ENCODE measurements at regions not wholly inside any gene's neighbourhood (a gene's known extent, or its start where the extent isn't known, plus 50 kb on each side); places are given as distances from the start of the nearest gene placed in this dataset.

DNA sequence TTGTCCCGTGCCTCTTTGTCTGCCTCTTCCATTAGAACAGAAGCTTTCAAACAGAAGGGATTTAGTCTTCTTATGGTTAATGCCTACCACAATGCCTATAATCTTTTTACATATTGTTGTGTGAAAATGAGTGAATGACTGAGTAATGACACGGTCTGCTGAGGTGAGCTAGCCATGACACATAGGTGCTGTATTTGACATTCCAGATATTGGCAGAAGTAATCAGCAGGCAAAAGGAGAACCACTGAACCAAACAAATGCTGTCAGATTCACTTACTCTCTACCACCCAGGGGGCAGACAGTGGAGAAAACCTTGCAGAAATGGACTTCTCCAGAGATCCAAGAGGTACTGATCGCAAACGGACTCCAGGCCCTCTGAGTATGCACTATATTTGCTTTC, 377.2 kb upstream of the VWC2 start:
- no peak for DNase-seq

DNA sequence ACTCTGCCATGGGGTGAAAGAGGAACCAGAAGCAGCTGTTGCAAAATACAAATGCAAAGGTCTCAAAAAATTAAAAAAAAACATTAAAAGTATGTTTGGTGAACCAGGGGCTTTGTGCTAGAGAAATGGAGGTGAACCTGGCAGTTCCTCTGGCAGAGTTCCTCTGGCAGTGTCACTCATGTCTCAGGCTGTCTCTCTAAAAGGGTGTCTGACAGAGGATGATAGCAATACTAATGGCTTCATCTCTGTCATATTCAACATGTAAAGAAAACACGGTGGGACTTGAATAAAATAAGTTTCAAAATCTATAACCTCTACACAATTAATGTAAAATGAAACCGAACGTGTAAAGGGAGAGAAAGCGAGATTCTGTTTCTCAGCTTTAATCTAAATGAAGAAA, 375.7 kb upstream of the VWC2 start:
- no peak for DNase-seq

DNA sequence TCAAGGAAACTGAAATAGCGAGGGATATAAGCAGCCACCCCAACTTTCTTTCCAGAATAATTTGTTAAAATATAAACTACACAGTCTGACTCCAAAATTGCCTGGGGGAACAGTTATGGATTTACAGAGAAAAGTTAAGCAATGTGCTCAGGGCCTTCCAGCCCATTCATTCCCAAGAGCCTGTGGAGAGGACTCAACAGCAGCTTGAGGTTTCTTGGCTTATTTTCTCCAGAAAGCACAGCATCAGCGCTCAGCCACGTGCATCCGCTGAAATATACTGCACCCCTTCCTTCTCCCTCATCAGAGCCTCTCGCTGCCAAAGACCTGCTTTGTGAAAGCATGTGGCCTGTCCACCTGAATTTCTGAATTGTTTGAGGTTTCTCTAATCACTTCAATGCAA, 375.2 kb upstream of the VWC2 start:
- DNase-seq = no peak

DNA sequence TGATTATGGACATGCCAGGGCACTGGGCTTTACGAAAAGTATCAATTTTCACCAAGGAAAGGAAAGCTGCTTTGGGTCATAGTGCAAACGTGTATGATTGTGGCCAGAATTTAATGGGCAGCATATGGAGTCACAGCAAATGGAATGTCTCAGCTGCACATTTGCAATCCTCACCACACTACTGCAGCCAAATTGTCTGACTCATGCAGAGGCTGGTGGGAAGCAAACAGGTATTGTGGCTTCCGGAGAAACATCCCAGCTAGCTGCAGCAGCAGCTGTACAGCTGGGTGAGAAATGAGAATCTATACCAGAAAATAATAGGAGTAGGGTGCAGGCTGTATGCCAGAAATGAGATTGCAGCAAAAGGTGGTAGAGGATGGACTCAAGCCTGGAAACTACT, 374.7 kb upstream of the VWC2 start:
- DNase-seq = no peak

DNA sequence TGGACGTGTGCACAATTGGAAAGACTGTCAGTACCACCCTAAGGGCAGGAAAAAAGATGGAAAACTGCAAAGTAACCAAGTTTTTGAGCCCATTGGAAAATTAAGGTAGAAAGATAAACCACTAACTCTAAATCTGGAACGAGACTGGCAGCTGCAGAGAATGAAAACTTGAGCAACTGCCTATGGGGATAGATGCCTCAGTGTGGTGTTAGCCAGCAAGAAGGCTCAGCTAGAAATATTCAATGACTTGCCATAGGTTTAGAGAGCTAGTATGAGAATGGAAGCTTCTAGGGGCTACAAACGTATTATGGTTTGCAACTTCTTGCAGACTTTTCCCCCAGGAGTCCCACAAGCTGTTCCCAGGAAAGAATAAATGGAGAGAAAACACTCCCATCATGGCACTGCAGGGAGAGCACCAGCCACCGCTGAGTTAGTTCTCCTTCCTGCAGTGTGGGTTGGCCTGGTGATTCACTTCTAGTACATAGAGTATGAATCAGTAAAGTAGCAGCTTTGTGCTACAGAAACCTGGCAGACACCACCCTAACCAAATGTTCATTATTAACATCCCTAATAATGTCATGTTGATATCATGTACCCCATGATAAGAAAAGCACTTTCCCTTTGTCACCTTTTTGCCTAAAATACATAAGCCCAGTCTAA, 372.4 kb upstream of the VWC2 start:
- DNase-seq = no peak

DNA sequence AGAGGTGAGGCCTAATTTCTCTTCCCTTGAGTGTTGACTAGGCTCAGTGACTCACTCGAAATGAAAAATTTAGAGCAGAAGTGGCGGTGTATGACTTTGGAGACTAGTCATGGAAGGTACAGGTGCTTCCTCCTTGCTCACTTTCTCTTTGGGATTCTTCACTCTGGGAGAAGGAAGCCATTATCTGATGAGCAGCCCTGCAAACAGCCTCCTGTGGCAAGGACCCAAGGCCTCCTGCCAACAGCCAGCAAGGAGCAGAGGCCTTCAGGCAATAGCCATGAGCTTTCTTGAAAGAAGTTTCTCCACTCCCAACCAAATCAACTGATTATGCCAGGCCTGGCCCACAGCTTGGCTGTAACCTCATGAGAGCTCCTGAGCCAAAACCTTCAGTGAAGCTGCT, 369.6 kb upstream of the VWC2 start:
- DNase-seq = no peak

DNA sequence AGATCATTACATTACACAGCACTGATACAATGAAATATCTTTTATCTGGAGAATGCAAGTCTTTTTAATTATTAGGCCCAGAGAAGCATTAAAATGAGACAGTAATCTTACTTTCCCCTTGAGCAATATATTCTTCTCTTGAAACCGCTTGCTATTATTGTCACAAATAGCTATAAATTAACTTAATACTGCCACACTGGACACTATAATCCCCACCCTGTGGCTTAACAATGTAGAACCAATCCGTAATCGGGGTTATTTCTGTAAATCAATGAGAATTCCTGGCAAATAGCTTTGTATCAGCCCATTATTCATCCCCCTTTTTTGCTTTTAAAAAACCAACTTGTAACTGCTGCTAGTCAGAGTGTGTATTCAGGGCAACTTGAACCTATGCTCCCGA, 366.2 kb upstream of the VWC2 start:
- no peak for DNase-seq

DNA sequence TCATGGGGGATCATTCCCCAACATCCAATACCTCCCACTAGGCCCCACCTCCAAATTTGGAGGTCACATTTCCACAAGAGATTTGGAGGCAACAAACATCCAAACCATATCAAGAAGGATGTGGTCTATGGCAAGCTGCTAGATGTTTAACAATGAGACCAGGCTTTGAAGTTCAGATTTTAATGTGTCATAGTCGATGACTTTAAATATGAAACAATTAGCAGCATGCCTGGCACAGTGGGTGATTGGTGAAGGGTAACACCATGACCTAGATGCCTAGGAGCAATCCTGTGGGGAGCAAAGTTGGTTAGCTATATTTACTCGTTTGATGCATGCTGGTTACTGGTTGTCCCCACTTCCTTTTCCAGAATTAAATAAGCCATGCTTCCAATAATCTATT, 356.4 kb upstream of the VWC2 start:
- no peak for DNase-seq

DNA sequence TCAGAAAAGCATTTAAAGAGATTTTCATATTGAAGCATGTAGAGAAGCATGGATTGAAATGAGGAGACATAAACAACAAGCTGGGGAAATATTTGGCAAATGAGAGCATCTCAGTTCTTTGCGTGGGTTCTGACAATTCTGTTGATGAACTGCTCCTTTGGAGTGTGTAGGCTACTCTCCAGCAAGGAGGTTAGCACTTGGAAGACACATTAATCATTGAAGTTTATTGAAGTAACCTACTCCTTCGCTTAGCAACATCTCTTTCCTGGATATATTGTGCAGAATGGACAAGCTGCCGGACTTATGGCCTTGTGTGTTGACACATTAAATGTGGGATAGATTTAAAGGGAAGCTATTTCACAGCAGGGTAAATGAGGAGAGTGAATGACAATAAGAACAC, 354.5 kb upstream of the VWC2 start:
- DNase-seq = no peak

DNA sequence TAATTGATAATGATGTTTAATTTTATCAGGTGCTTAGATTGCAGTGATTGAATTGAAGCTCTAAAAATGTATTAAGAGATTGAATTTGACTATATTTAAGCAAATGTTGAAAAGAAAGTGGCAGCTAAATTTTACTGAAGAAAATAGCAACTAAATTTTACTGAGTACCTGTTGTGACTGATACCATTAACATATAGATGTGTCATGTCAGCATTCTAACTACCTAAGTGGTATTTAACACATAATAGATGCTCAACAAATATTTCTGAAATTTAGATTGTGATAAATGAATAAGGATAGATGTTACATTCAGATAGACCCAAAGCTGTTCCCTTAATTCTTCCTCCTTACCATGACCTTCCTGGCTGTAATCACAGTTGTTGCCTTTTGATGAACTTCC, 350.9 kb upstream of the VWC2 start:
- no peak for DNase-seq

DNA sequence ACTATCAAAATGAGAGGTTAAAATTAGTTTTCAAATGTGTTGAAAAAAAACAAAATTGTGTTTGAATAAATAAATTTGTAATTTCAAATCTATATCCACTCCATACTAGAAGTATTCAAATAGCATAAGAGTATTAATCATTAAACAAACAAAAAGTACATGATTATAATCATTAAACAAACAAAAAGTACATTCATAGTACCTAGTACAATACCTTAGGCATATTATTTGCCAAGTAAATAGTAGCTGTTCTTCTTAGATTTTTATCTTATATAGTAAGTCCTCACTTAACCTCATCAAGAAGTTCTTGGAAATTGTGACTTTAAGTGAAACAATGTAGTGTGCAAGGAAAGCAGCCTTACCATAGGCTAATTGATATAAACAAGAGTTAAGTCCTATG, 349.3 kb upstream of the VWC2 start:
- DNase-seq = no peak

DNA sequence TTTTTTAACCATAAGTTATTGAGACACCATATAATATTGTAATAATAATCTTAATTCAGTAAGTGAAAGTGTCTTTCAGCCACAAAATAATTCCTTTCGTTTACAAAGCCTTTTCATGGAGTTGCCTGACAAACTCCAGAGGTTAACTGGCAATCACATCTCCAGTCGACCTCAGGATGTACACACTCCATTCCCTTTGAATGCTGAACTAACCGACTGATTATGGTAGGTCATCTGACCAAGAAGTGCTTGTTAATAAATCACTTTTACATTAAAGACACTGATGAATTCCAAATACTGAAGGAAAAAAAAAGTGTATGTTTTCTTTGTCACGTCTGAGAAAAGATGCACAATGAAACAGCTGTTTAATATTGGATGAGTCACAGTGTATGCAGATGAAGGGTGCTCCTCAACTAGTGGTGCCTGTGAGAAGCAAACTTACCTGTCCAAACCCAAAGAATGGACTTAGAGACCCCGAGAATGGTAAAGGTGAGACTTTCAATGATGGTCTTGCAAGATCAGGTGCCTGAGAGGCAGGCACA, 348.1 kb upstream of the VWC2 start:
- no peak for DNase-seq

DNA sequence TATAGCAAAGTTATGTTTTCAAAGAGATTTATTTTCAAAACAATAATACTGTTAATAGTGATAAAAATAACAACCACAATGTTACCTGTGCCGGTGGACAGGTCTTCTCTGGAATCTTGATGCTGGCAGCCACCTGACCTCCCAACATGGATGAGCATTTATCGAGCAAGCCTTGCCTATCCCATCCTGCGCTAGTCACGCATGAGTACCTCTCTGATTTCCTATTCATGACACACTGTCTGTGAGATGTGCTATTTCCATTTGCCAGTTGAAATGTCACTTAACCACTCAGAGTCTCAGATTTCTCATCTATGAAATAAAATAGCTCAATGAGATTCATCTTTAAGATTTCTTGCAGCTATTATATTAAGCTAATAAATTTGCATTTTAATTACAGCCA, 341.2 kb upstream of the VWC2 start:
- DNase-seq = no peak

DNA sequence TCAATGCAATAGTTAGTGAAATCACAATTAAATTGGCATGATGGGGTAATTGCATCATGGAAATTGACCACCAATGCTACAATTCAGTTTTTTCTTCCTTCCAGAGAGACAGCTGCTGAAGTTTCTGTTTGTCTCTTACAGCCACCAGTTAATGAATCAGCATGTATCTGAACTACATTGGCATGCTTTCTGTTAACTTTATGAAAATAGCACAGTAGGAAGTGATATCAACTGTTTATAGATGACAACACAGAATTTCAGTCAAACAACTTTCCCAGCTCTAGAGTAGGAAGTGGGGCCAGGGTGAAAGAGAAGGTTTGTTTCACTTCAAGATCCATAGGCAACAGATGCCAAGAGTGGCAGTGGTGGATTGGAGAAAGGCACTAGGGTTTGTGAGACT, 339.6 kb upstream of the VWC2 start:
- DNase-seq = no peak

DNA sequence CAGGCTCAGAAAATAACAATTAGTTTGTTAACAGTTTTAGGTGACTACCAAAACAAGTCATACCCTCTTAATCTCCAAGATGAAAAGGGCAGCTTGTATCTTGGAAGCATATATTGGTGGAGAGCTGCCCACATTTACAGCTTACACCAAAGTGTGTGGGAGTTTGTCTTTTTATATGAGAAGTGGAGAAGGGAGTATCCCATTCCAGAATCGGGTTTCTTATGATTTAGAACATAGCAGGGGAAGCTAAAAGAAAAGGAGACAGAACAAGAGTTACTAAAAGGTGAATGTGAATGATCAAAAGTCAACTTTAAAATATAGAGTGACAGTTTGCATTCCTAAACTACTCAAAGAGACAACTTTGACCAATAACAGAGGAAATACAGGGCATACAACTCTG, 338.6 kb upstream of the VWC2 start:
- DNase-seq = no peak

DNA sequence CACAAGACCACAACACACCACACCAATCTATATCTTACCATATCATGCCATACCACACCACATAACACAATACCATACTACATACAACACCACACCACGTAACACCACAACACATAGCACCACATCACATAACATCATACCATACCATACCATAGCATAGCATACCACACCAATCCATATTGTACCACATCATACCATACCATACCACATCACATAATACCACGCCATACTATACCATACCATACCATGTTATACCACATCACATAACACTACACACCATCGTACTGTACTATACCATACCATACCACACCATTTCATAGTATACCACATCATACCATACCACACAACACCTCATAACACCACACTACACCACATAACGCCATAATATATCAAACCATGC, 335.2 kb upstream of the VWC2 start:
- DNase-seq = no peak

DNA sequence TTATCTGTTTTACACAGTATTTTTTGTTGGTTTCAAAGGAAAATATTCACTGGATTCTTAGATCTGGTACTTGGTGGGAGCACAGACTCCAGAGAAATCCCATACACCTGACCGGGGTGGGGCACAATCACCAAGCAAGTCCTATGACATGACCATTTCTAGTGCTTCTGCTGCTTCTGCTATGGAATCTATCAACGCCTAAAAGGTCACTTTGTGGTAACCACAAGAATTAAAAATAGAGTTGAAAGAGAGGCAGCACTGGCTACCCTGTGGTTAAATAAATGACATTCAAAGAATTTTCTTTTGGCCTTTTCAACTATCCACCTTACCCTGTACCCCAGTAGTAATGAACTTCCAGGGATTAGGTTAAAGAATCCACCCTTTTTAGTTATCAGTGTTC, 329.9 kb upstream of the VWC2 start:
- no peak for DNase-seq

DNA sequence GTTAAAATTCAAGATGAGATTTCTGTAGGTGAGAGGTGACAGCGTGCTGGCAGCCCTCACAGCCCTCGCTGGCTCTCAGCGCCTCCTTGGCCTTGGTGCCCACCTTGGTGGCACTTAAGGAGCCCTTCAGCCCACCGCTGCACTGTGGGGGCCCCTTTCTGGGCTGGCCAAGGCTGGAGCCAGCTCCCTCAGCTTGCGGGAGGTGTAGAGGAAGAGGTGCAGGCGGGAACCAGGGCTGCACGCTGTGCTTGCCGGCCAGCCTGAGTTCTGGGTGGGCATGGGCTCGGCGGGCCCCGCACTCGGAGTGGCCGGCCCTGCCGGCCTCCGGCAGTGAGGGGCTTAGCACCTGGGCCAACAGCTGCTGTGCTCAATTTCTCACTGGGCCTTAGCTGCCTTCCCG, 320.0 kb upstream of the VWC2 start:
- DNase-seq = no peak

DNA sequence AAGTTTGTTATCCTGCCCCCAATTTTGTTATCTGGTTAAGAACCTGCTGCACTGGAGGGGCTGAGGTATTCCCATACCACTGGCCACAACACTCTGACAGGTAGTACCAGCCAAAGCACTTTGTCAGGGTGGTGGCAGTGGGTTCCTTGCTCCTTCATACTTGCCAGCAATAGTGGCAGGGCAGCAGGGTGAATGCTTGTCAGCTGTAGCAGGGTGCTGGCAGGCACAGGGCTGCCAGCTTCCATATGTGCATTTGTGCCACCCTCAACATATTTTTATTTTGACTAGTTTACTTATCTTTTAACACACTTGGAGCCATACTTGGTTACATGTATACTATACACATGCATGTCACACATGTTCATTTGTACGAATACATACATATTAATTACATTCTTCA, 294.0 kb upstream of the VWC2 start:
- no peak for DNase-seq

DNA sequence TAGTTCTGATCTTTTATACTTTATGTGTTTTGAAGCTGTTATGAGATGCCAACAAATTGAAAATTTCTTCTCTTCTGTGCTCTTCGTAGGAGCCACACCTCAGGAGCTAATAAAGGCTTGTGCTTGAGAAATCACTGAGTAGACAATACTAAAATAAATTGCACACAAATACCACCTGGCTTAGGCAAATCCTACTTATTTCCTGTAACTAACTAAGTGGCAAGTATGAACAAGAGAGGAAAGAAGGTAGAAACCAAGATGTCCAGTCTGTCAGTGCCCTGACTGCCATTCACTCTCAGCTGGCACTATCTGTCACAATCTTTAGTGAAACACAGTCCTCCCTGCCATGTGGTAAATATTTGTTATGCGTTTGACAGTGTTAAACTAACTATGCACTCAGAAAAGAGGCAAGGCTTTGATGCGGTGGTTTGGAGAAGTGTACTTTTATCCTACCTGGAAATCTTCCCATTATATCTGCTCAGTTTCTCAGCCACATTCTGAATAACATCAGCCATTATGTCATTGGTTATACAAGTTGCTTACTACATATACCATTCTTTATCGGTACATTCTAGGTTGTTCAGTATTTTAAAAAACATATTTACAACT, 293.4 kb upstream of the VWC2 start:
- no peak for DNase-seq

DNA sequence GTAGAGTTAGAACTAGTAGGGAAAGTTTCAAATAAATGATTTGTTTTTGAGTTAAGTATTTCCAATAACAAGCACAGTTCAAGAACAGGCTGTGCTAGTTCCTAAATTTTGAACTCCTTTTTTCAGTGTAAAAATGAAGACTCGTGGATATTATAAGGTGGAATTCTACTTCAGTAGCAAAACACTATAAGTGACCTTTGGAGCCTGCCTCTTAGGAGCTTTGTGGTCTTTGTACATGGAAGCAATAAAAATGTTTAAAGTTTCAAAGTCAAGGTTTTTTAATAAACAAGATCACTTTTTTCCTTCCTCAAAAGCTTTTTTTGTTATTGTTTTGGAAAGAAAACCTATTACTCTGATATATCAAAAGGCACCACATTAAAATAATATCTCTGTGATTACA, 292.4 kb upstream of the VWC2 start:
- no peak for DNase-seq

DNA sequence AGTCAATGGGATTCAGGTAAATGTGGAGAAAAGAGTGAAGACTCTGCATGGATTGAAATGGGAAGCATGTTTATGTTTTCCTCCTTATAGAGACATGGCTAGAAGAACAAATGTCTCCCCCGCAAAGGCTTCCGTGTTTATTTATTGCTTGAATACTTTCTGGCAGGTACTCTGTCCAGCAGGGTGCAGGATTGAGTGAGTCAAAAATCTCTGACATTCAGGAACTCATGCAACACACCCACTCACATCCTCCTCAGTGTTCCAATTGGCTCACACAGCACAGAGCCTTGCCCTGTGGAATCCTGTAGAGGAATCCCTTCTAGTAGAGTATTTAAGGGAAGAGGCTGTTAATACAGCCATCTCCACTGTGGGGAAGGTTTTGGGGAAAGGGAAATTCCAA, 290.3 kb upstream of the VWC2 start:
- peak; percentile 24 for DNase-seq

DNA sequence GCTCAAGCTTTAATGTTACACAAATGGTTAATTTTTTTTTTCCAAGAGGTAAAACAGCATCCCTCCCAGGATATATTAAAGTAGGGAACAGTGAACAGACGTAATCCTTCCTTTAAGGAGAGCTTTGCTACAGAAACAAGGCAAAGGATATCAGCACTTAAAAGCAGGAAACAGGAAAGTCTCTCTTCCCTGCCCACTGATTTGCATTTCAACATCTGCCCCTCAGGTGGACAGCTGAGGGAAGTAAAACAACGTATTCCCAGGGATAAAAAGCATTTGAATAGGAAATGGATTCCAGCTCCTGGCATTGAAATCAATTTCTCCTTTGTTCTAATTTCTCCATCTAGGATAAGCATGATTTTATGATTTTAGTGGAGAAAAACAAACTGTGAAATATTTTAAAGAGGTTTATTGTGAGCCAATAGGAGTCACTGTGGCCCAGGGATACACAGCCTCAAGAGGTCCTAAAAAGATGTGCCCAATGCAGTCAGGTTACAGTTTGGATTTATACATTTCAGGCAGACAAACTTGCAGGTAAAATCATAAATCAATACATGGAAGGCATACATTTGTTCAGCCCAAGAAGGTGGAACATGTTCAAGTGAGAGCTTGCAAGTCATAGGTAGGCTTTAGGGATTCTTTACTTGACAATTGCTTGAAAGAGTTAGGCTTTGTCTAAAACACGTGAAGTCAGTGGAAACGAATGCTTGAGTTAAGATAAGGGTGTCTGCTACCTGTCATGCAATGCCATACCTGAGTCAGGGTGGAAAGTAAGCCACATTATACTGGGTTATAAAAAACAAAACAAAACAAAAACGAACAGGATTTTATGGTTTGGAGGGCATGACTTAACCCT, 286.2 kb upstream of the VWC2 start:
- DNase-seq = no peak

DNA sequence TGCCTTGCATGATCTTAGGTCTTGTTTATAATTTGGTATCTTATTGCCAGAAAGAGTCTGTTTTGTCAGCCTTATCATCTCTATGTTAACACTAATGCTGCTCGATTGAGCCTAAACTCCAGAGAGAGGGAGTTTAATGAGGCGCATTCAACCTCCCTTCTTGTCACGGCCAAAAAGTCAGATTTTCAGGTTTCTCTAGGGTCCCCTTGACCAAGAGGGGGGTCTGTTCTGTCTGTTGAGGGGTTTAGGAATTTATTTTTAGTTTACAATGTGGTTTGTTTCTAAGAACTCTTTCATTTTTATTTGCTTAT, 285.7 kb upstream of the VWC2 start:
- no peak for DNase-seq

Measured in OCI-M1 (cell line).